DND-41 (cell line): ENCODE measurements at regions not wholly inside any gene's neighbourhood (a gene's known extent, or its start where the extent isn't known, plus 50 kb on each side); places are given as distances from the start of the nearest gene placed in this dataset.

Source experiments
- ATAC-seq: fragments of 200-7000 bp; cut with Tn5 transposase; 3 replicates; pipeline ENCODE4 v1.9.1; 2021; ENCODE audit warnings: low read depth; ENCODE audit not compliant: insufficient read depth
- DNase-seq: peaks from one replicate; pipeline ENCODE4 v3.0.0-alpha.2; 2020
- H2AFZ ChIP-seq: 2 replicates; pipeline ENCODE4 v1.6.0; 2012; ENCODE audit warnings: low read depth, low read length
- H3K27ac ChIP-seq: 2 replicates; pipeline ENCODE4 v1.5.1; 2012; ENCODE audit warnings: low read length, inconsistent platforms
- H3K27me3 ChIP-seq: fragments of 200-600 bp; sonication (generic); 2 replicates; pipeline ENCODE4 v1.6.0; 2012; ENCODE audit warnings: low read length, mild to moderate bottlenecking, inconsistent platforms; ENCODE audit not compliant: insufficient read depth, poor library complexity
- H3K36me3 ChIP-seq: 2 replicates; pipeline ENCODE4 v1.5.1; 2012; ENCODE audit warnings: low read length, inconsistent platforms; ENCODE audit not compliant: insufficient read depth
- H3K4me1 ChIP-seq: 2 replicates; pipeline ENCODE4 v1.5.1; 2012; ENCODE audit warnings: mild to moderate bottlenecking, low read length; ENCODE audit not compliant: insufficient read depth
- H3K4me2 ChIP-seq: 2 replicates; pipeline ENCODE4 v1.6.0; 2012; ENCODE audit warnings: mild to moderate bottlenecking, moderate library complexity, low read length, inconsistent platforms; ENCODE audit not compliant: insufficient read depth
- H3K4me3 ChIP-seq, 2 experiments: fragments of 200-600 bp in 1 of 2; shearing (Covaris generic) in 1 of 2; 2 replicates each; pipeline ENCODE4 v1.5.1; 2012 to 2016; ENCODE audit warnings: inconsistent platforms in 2 of 2, low read length in 2 of 2, mild to moderate bottlenecking in 2 of 2, low read depth in 1 of 2, moderate library complexity in 1 of 2
- H3K79me2 ChIP-seq: 2 replicates; pipeline ENCODE4 v1.6.0; 2012; ENCODE audit warnings: low read length, inconsistent platforms; ENCODE audit not compliant: insufficient read depth
- H3K9ac ChIP-seq: 2 replicates; pipeline ENCODE4 v1.6.0; 2012; ENCODE audit warnings: low read depth, mild to moderate bottlenecking, inconsistent platforms, low read length, moderate library complexity
- H3K9me3 ChIP-seq: 2 replicates; pipeline ENCODE4 v1.5.1; 2012; ENCODE audit warnings: low read length, moderate library complexity, mild to moderate bottlenecking, inconsistent platforms; ENCODE audit not compliant: insufficient read depth, severe bottlenecking
- H4K20me1 ChIP-seq: 2 replicates; pipeline ENCODE4 v1.6.0; 2012; ENCODE audit warnings: low read length; ENCODE audit not compliant: insufficient read depth
- CTCF ChIP-seq: IDR thresholded peaks from 2 replicates; pipeline ENCODE4 v1.5.1; 2012; ENCODE audit warnings: borderline replicate concordance, low read length, moderate library complexity, mild to moderate bottlenecking; ENCODE audit not compliant: poor library complexity, severe bottlenecking; ENCODE audit errors: extremely low read depth
- EZH2 ChIP-seq: IDR thresholded peaks from 3 replicates; pipeline ENCODE4 v1.6.1; 2012; ENCODE audit warnings: borderline replicate concordance, low read depth, mild to moderate bottlenecking, moderate library complexity, low read length, inconsistent platforms; ENCODE audit not compliant: severe bottlenecking

GRCh38 chr3:167095976-167096375, 284.1 kb downstream of the ZBBX start:
- Histone ChIP-seq H3K4me2 (no peak overlapping the region), H3K27ac (no peak overlapping the region), H3K9ac (no peak overlapping the region), H3K36me3 (no peaks in the 10 kb centered on the region), H3K4me3 (no peak overlapping the region), H3K79me2 (no peaks in the 10 kb centered on the region), H3K9me3 (no peaks in the 10 kb centered on the region), H4K20me1 (no peaks in the 10 kb centered on the region), H3K4me1 (no peaks in the 10 kb centered on the region), H2AFZ (no peak overlapping the region), H3K27me3 (no peaks in the 10 kb centered on the region)
- DNase-seq = no peak
- no peak for ATAC-seq
- TF ChIP-seq EZH2 (no peak), CTCF (no peak)

- no peak for ATAC-seq
- no peaks in the 10 kb centered on the region for H3K4me1 ChIP-seq
- H3K79me2 ChIP-seq = no peaks in the 10 kb centered on the region
- H3K27me3 ChIP-seq = no peaks in the 10 kb centered on the region
- DNase-seq = no peak
- H3K9ac ChIP-seq = no peak overlapping the region
- no peaks in the 10 kb centered on the region for H3K9me3 ChIP-seq
- no peak overlapping the region for H2AFZ ChIP-seq
- H3K4me2 ChIP-seq = no peak overlapping the region
- H3K4me3 ChIP-seq = no peak overlapping the region
- H4K20me1 ChIP-seq = no peaks in the 10 kb centered on the region
- H3K36me3 ChIP-seq = no peaks in the 10 kb centered on the region
- TF ChIP-seq CTCF = no peak
- TF ChIP-seq EZH2 = no peak
- H3K27ac ChIP-seq = no peak overlapping the region
These were observed 285.5 kb downstream of the ZBBX start for GRCh38 chr3:167094632-167095031.

DNA sequence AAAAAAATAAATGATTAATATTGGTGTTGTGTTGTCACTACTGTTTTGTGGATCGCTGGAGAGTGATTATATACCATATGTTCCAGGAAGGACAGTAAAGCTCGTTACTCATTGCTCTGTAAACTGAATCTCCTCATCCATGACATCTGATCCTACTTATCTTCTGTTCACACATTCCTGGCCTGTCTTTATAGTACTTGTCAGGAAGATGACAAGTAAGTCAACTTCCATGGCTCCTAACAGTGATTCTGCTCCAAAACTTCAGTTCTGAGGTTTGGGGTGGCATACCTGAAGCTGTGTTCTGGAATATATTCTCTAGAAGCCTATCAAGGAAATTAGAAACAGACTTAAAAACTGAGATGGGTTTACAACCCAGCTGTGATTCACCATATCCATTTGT, 288.9 kb downstream of the ZBBX start:
- no peak overlapping the region for H3K27ac ChIP-seq
- H3K4me2 ChIP-seq = no peak overlapping the region
- no peak overlapping the region for H3K4me3 ChIP-seq
- DNase-seq = no peak
- H4K20me1 ChIP-seq = no peaks in the 10 kb centered on the region
- no peaks in the 10 kb centered on the region for H3K27me3 ChIP-seq
- H3K36me3 ChIP-seq = no peaks in the 10 kb centered on the region
- no peaks in the 10 kb centered on the region for H3K9me3 ChIP-seq
- no peaks in the 10 kb centered on the region for H3K79me2 ChIP-seq
- no peak for ATAC-seq
- no peak for TF ChIP-seq EZH2
- no peak for TF ChIP-seq CTCF
- no peak overlapping the region for H3K9ac ChIP-seq
- H2AFZ ChIP-seq = no peak overlapping the region
- no peaks in the 10 kb centered on the region for H3K4me1 ChIP-seq

- ATAC-seq (no peak), DNase-seq (no peak)
- H3K36me3 ChIP-seq = no peaks in the 10 kb centered on the region
- H3K4me1 ChIP-seq = no peaks in the 10 kb centered on the region
- H4K20me1 ChIP-seq = no peaks in the 10 kb centered on the region
- no peaks in the 10 kb centered on the region for H3K27me3 ChIP-seq
- no peak overlapping the region for H3K9ac ChIP-seq
- no peak overlapping the region for H3K27ac ChIP-seq
- H3K79me2 ChIP-seq = no peaks in the 10 kb centered on the region
- no peak overlapping the region for H3K4me2 ChIP-seq
- no peak overlapping the region for H2AFZ ChIP-seq
- no peak overlapping the region for H3K4me3 ChIP-seq
- H3K9me3 ChIP-seq = peaks cover 3% of the 10 kb centered on the region
- TF ChIP-seq CTCF (no peak), EZH2 (no peak)
These were observed 295.6 kb downstream of the ZBBX start for GRCh38 chr3:167084545-167084944.
